Dermis blood vessel endothelial cell (primary cell): ENCODE measurements at regions not wholly inside any gene's neighbourhood (a gene's known extent, or its start where the extent isn't known, plus 50 kb on each side); places are given as distances from the start of the nearest gene placed in this dataset.

Experiments
- DNase-seq: peaks from one replicate; pipeline ENCODE4 v3.0.0; 2010

- no peak for DNase-seq
Observed at GRCh38 chr18:54020156-54020745, 204.2 kb downstream of the MBD2 start.

- DNase-seq: no peak
Observed at GRCh38 chr18:54019641-54020040, 204.8 kb downstream of the MBD2 start.

GRCh38 chr18:54013452-54013851 lies 211.0 kb downstream of the MBD2 start:
- no peak for DNase-seq

GRCh38 chr18:54004828-54005227 lies 219.6 kb downstream of the MBD2 start:
- no peak for DNase-seq

GRCh38 chr18:54003195-54003594 lies 221.3 kb downstream of the MBD2 start:
- no peak for DNase-seq

- no peak for DNase-seq
Observed at GRCh38 chr18:53997064-53997463, 227.4 kb downstream of the MBD2 start.

GRCh38 chr18:53994016-53994415 lies 230.5 kb downstream of the MBD2 start:
- DNase-seq: no peak

- DNase-seq: no peak
Observed at GRCh38 chr18:53991805-53992204, 232.7 kb downstream of the MBD2 start.

GRCh38 chr18:53991202-53991601 lies 233.3 kb downstream of the MBD2 start:
- no peak for DNase-seq

- DNase-seq: no peak
Observed at GRCh38 chr18:53990485-53990884, 234.0 kb downstream of the MBD2 start.

GRCh38 chr18:53984021-53984420 lies 240.4 kb downstream of the MBD2 start:
- DNase-seq: no peak

- no peak for DNase-seq
Observed at GRCh38 chr18:53971331-53971730, 253.1 kb downstream of the MBD2 start.

- no peak for DNase-seq
Observed at GRCh38 chr18:53952700-53953099, 271.8 kb downstream of the MBD2 start.

GRCh38 chr18:53950545-53950944 lies 273.9 kb downstream of the MBD2 start:
- no peak for DNase-seq

GRCh38 chr18:53948991-53949390 lies 275.5 kb downstream of the MBD2 start:
- DNase-seq: no peak

GRCh38 chr18:53947092-53947640 lies 277.3 kb downstream of the MBD2 start:
- no peak for DNase-seq

GRCh38 chr18:53946594-53946993 lies 277.9 kb downstream of the MBD2 start:
- DNase-seq: no peak

GRCh38 chr18:53944721-53945120 lies 279.7 kb downstream of the MBD2 start:
- no peak for DNase-seq

- DNase-seq: no peak
Observed at GRCh38 chr18:53943326-53943860, 281.1 kb downstream of the MBD2 start.

GRCh38 chr18:53941601-53942338 lies 282.7 kb downstream of the MBD2 start:
- DNase-seq: no peak

GRCh38 chr18:53937037-53937436 lies 287.4 kb downstream of the MBD2 start:
- no peak for DNase-seq

- no peak for DNase-seq
Observed at GRCh38 chr18:53935803-53936202, 288.7 kb downstream of the MBD2 start.

- DNase-seq: no peak
Observed at GRCh38 chr18:53935399-53935798, 289.1 kb downstream of the MBD2 start.
